T follicular helper cell (primary cell): ENCODE measurements at regions not wholly inside any gene's neighbourhood (a gene's known extent, or its start where the extent isn't known, plus 50 kb on each side); places are given as distances from the start of the nearest gene placed in this dataset.
"Not testable (repeated sequence)": the region's sequence is repeated elsewhere in the genome, so short reads cannot be mapped to it uniquely, and the experiment has no call there.

Source experiments
- DNase-seq: peaks from one replicate; pipeline ENCODE4 v3.0.0-alpha.2; 2020; ENCODE audit warnings: low read depth

DNA sequence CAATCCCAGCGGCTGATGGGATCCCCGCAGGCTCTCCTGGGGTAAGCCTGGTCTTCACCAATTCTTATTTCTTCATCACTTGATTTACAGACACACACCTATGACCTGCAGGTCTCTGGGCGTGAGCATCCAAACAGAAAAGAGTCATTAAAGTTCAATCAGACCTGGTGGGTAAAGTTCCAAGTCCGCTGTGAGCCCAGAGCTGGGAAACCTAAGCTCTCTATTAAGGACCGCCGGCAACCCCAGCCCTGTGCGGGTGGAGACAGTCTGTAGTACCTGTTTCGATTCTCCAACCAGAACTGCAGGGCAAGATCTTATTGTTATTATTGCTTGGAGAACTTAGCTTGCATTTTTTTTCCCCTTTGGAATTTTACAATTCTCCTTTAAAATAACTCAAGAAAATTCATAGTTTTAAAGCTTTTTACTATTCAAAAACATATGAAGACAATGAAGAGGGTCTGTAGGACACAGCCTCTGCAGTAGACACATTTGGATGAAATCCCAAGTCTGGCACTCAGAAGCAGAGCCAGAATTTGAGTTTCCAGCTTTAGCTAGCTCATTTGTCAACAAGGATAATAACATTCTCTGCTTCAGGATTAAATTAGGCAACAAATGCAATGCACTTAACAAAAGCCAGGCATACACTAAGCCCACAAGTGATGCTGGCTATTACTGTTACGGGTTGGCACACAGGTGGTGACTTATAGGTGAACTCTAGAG lies 376.4 kb downstream of the INSIG2 start:
- no peak for DNase-seq

DNA sequence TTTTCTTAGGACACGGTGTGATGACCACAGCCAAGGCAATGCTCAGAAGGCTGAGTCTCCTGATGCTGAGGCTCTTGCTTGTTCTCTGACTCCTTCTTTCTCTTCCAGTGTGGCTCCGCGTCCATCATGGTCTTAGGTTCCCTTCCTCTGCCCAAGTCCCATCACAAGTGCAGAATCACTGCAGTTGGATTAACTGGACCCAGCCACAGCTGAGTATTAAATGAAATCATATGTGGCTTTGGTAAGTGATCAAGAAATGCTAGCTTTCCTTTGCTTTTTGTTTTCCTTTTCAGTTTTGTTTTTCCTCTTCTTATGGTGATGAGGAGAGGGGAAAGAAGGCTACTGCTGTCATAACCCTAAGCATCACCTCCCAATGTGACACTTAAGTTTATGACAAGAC lies 375.8 kb downstream of the INSIG2 start:
- DNase-seq = no peak

DNA sequence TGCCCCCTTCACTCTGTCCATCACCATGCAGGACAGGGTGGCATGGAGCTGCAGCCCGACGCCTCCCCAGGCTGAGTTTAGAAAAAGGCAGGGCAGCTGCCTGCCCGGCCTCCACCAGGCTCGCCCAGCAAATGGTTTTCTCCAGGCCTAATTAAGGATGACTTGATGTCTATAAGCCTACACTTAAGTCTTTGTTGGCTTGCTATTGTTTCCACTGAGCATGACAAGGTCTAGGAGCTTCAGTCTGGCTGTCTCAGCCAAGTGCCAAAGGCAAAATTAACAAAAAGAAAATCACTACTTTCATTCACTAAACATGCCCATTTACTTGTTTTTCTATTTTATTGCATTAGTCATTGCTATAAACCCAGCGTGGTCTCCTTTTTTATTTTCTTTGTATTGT lies 372.2 kb downstream of the INSIG2 start:
- no peak for DNase-seq

DNA sequence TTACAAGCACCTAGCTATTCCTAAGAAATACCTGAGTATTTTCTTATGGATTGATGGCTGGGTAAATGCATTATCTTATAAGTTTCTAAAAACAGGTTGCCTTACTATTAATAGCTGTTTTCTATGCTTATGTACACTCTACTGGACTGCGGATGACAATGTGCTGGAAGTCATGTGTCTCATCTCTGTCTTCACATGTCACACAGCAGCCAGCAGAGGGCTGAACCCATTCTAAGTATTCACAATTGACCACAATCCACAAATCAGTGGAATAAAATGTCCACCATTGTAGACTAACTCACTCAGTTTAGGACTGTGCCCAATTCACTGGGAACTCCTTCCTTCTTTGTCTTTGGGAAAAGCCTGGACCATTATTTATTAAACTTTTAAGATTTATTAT lies 371.2 kb downstream of the INSIG2 start:
- no peak for DNase-seq

DNA sequence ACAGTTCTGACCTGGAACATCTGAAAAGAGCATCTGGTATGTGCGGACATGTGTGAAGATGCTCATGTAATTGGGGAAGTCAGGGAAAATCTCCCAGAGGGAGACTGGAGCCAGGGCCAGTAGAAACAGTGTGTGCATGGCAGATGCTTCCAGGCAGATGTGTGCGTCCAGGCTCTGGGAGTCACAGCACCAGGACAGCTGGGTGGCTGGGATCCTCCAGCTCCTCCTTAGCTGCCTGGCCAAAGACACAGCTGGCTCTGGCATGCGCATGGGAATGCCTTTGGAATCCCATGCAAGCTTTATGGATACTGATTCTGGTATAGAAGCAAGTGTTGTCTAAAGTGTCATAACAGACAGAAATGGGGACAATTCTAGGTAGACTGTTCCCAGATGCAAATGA lies 369.7 kb downstream of the INSIG2 start:
- no peak for DNase-seq

DNA sequence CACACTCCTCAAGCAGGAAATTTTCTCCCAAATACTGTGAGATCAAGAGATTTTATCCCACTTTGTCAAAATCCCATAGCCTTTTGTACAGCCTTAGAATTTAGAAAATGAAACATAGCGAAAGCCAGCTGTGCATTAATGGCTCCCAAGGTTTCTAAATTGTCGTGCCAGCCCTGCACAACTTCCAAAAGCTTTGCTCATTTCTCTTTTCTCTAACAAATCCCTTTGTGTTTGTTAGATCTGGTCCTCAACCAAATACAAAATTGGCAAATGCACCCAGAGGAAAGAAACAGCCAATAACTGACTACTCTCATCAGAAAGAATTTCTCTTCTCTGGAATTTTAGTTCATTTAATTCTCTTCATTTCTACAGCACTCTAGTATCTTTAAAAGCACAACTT lies 361.1 kb downstream of the INSIG2 start:
- no peak for DNase-seq

DNA sequence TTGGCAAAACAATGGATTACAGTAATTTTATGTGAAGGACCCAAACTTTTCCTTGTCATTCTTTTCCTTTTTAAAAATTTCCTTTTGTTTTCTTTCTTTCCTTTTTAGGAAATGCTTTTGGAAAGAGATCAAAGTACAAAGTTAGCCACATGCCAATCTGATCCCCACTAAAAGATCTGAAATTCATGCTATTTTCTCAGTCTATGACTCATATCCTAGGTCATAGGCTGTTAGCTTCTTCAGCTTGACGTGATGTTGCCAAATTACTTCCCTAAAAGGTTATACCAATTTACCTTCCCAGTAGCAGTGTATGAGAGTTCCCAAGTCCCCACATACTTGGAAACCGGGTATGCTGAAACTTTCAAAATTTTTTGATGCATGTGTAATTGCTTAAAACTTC lies 355.3 kb downstream of the INSIG2 start:
- DNase-seq = no peak

DNA sequence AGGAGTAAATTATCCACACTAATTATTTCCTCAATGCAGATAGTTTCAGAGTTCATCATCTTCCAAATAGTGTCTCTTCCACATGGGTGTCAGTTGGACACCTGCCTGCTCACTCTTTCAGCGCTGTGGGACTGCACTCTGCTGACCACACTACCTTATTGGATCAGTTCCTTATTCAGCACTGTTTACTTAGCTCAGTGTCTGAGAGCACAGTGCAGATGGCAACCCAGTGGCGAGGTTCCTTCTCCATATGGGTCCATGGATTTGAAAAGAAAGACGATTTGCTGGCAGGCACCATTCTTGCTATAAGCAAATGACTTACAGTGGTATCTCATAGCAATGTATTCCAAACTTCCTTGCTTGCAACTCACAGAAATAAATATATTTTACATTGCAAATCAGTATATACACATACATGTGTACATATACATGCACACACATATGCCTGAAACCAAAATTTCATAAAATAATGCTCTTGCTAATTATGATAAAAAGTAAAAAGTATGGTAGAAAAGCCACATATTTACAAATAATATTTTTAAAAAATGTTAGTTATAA lies 354.8 kb downstream of the INSIG2 start:
- no peak for DNase-seq

DNA sequence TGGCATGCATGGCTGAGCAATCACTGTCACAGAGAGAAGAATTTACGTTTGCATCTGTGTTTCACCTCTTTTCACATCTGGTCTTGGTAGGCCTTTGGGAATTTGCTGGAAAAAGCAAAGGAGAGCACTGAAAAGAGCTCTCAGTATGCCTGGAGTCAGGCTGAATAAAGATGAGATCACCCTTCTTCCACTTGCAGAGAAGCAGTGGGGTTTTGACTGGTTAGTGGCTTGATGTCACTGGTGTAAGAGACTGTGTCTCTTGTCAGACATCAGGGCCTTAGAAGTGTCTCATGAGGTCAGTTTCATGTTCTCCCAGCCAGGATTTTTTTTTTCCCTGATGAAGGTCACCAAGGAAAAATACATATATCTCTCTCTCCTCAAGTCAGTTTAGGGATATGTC lies 353.8 kb downstream of the INSIG2 start:
- DNase-seq = no peak

DNA sequence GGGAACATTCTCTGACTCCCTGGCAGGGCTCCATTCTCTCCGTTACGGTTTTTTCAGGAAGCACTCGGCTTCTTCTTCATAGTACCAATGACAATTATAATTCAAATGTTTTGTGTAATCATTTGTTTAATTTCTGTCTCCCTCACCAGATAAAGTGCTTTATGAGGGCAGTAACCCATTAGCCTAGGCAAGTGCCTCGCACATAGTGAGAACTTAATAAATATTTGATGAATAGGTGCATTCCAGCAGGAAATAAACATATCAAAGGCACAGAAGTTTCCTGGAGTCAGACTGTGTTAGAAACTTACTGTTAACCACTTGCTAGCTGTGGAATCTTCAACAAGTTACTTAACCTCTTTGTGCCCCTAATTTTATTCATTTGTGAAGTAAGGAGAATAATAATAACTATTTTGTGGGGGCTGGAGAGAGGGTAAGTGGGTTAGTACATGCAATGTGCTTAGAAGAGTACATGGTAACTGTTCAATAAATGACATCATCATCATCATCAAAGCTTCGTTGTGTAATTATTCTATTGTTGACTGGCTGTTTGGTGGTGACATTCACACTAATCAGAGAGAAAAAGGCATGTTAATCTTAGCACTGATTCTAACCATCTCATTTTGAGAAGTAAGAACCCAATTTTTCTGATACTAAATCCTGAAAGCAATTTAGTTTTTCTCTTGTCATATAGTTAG lies 352.3 kb downstream of the INSIG2 start:
- no peak for DNase-seq

DNA sequence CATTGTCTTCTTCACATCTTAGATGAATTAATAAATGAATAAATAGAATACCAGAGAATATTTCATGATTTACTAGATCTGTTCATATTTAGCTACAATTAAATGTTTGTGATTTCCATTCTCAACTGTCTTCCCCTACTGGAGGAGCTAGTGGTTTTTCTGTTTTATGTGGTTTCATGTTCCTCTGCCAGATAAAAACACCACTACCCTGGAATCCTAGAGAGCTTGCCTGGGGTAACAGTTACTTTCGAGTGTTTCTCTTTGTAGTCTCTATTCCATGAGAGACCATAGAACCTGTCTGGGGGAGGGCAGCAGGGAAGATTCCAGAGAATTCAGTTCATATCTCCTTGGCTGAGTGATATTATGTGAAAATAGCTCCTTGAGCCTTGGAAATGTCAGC lies 349.2 kb downstream of the INSIG2 start:
- DNase-seq = no peak

DNA sequence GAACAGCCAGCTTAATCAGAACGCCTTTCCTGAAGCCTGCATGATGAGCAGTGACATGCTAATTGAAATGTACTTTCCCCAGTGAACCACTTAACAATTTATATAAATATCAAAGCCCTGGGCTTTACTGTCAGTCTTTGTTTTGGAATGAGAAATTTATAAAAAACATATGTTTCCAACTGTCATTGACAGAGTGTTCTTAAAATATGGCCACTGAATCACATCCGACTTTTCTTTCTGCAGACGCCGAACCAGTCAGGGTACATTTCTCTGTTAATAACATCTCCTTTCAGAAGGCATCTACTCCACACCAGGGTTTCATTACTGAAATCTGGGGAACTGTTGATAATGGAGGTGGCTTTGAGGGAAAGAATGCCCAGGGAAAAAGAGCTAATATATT lies 343.7 kb downstream of the INSIG2 start:
- no peak for DNase-seq

DNA sequence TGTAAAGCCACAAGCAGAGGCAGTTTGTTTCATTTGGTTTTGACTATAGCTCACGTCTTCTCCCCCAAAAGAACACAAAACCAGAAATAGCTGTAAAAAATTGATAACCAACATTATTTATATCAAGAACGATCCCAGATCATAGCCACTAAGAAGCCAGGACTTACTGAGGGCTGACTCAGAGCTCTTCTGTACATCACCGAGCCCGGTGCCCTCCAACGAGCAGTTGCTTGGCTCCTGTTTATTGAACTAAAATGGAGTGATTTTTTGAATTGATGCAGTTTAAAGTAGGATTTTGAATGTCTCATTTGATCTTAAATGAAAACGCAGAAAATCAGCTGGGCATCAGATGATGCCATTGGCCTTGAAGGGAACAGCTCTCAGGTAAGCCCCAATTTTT lies 343.3 kb downstream of the INSIG2 start:
- DNase-seq = no peak

DNA sequence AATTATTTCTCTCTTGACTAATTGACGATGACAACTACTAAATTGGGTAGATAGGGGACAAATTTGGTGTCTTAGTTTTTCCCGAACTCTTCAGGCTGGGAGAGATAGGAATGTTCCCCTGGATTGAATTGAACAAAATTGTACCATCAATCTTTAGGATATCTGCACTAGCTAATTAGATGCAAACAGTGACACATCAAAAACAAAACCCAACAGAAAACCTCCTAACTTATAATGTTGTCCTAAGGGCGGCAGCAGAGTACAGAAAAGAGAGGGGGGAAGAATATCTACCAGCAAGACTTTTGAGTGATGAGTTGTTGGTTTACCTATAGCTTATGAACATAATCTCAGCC lies 342.9 kb downstream of the INSIG2 start:
- DNase-seq = no peak

DNA sequence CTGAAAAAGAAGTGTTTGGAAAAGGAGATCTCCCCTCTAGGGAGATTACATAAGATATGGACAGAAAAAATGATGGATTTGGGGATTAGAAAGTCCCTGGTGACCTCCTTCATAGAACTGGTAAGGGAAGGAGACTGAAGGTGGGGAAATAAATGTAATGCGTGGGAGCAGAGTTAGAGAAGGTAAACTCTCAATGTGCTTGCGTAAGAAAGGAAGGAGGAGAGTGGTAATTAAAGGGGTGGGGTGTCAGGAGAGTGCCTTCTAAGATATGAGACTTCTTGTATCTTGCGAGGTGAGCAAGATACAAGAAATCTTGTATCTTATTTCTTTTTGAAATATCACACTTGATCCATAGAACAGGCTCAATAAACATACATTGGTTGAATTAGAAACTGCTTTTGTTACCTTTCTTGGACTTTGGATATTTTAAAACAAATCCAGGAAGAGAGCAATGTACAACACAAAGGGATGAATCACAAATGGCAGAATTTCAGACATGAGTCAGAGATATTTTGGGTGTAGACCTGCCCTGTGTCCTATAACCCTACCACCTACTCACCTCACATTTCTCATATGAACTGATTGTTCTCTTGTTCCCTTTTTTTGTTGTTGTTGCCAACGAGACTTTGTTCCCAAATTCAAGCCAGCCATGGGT lies 342.4 kb downstream of the INSIG2 start:
- DNase-seq = no peak

DNA sequence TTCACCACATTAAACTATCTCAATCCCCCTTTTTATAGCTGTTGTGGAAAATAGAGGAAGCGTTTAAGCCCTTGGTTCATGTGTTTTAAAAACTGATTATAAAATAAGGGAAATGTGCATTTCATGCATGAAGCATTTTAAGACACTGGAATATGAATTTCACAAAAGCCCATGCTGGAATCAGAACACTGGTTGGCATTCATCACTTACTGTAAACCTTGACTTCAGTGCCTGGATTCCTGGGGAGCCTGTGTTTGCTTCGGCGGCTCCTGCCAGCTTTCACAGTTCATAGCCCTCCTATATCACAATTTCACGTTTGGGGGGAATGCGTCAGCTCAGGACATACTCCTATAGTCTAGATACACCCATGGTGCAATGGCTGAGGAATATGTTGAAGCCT lies 336.9 kb downstream of the INSIG2 start:
- no peak for DNase-seq

DNA sequence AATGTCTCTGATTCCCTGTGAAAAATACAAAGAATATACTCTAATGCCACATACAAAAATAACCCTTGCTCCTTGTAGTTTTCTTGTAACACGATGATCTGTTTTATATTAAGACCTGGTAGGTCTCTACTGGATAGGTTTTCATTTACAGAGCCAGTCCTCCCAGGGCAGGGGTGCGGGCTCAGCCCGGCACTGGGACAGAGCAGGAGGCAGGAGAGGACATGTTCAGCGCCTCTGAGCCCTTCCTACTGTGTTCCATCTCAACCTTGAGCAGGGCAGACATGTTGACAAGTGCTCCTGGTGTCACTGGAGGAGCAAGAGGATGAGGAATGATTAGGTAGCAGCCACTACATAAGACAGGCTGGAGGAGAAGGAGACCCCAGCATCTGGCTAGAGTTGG lies 335.5 kb downstream of the INSIG2 start:
- DNase-seq = no peak

DNA sequence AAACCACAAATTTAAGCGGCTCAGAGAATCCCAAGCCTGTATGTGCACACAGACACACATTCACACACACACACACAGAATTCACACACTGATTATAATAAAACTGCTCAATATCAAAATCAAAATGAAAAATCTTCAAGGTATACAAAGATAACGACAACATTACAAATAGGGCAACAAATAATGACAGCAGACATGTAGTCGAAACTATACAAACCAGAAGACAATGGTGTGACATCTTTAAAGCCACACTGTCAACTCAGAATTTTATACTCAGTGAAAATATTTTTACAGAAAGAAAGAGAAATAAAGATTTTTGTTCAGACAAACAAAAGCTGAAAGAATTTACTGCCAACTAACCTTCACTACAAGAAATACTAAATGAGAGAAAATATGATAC lies 333.4 kb downstream of the INSIG2 start:
- DNase-seq = no peak

DNA sequence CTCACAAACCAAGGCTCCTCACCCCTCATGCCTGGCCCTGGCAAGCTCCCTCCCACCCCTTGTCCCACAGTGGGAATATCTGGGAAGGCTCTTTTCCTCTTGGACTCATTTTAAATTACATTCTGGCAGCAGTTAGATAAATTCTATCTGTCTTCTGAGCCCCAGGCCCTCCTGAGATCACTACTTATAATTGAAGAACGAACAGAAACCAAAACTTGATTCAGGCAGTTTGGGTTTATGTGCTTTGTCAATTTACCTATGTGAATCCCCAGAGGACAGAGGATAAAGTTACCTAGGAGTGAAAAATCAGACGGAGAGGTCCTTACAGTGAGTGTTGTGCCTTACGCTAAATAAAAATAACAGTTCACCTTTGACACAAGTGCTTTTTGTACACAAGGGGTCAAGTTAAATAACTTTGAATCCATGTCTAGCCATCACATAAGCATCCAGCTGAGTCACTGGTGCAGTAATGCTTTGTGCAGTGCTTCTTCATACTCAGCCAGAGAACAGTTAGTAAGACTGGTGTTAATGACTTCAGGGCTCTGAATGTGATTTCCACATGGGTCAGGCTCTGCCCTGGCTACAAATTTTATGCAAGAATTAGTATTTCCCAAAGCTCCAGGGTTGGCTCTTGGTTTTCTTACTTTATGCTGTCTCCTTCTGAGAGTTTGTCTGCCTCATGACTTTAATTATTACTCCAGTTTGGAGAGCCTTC lies 329.3 kb downstream of the INSIG2 start:
- no peak for DNase-seq

DNA sequence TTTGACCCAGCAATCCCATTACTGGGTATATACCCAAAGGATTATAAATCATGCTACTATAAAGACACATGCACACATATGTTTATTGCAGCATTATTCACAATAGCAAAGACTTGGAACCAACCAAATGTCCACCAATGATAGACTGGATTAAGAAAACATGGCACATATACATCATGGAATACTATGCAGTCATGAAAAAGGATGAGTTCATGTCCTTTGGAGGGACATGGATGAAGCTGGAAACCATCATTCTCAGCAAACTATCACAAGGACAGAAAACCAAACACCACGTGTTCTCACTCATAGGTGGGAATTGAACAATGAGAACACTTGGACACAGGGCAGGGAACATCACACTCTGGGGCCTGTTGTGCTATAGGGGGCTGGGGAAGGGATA lies 326.9 kb downstream of the INSIG2 start:
- not testable (repeated sequence) for DNase-seq

DNA sequence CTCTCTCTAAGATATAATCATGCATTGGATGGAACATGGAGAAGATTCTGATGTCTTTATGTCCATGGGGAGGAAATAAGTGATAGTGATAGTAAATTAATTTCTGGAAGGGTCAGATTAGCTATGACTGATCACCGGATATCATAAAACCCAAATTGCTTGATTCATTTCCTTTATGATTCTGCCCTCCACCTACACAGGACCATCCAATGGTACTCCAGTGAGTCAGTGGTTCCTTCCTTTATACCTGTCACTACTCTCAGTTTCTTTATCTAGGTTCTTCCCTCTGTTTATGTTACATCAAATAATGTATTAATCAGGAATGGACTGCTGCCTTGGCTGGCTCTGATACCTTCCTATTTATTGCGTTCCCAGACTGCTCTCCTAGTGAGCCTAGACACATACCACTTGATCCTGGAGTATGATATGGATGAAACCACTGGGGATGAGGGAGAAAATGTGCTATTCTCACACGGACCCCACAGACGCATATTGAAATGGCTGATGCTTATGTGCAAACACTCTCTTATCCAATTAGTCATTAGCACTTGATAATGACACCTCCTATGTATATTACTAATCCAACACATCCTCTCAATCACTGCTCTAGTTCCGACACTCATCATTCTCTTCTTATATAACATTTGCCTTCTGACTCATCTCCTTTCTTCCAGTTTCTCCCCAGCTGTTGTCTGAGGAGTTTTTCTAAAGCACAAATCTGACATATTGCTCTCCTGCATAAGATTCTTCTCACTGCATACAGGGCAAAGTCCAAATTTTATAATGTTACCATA lies 315.6 kb downstream of the INSIG2 start:
- DNase-seq = no peak

DNA sequence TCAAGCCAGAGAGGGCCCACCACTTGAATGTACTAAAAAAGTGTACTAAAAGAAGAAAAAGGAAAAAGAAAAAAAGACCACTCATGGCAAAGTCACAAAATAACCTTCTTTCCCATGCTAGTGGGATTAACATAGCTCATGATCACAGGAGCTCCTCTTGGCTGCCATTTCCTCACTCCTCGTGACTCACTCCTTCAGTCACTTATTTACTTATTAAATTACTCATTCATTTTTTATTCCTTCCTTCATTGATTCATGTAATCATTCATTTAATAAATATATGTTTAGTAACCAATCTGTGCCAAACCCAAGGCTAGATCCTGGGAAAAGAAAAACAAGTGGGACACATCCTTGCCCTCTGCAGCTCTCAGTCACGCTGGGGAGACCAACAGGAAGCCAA lies 300.5 kb downstream of the INSIG2 start:
- no peak for DNase-seq
